Astrocyte of the spinal cord (primary cell): ENCODE measurements at regions not wholly inside any gene's neighbourhood (a gene's known extent, or its start where the extent isn't known, plus 50 kb on each side); places are given as distances from the start of the nearest gene placed in this dataset.
A peak's percentile ranks its signal among the peaks of the same experiment; 100 is the strongest.

Source experiments
- DNase-seq: peaks from one replicate; pipeline ENCODE4 v3.0.0; 2011; ENCODE audit warnings: low read depth, low spot score
- H3K4me3 ChIP-seq: 2 replicates; pipeline ENCODE4 v1.5.1; 2011; ENCODE audit warnings: low read depth, mild to moderate bottlenecking, low read length, moderate library complexity
- in situ Hi-C: cut with HindIII; loops from 2 replicates; pipeline ENCODE4 v1.10.0; 2017; ENCODE audit warnings: low sequenced_read_pairs
- TF ChIP-seq, protein P1 (sequence below): IDR thresholded peaks from 2 replicates; pipeline ENCODE4 v1.5.1; 2012; ENCODE audit warnings: low read depth, mild to moderate bottlenecking, low read length, inconsistent platforms

DNA sequence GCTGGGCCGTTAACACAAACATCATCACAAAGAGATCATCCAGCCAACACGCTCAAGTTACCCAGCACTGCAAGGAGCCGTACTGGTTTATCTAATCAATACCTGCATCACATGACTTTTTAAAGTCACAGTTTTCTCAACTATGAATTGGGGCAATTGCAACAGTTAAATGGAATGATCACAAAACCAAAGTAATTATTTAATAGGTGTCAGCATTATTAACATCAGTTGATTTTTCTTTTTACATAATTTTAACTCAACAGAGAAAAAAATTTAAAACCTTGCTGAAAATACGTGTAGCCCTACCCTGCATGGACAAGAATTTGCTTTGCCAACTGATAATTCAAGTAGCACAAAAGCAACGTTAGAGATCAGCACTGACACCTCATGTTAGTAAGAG lies 95.7 kb upstream of the SOX9 start:
- in situ Hi-C loops = no loop called here
- no peak for DNase-seq
- no peak overlapping the region for H3K4me3 ChIP-seq
- TF ChIP-seq, protein P1, sequence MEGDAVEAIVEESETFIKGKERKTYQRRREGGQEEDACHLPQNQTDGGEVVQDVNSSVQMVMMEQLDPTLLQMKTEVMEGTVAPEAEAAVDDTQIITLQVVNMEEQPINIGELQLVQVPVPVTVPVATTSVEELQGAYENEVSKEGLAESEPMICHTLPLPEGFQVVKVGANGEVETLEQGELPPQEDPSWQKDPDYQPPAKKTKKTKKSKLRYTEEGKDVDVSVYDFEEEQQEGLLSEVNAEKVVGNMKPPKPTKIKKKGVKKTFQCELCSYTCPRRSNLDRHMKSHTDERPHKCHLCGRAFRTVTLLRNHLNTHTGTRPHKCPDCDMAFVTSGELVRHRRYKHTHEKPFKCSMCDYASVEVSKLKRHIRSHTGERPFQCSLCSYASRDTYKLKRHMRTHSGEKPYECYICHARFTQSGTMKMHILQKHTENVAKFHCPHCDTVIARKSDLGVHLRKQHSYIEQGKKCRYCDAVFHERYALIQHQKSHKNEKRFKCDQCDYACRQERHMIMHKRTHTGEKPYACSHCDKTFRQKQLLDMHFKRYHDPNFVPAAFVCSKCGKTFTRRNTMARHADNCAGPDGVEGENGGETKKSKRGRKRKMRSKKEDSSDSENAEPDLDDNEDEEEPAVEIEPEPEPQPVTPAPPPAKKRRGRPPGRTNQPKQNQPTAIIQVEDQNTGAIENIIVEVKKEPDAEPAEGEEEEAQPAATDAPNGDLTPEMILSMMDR = no peak

DNA sequence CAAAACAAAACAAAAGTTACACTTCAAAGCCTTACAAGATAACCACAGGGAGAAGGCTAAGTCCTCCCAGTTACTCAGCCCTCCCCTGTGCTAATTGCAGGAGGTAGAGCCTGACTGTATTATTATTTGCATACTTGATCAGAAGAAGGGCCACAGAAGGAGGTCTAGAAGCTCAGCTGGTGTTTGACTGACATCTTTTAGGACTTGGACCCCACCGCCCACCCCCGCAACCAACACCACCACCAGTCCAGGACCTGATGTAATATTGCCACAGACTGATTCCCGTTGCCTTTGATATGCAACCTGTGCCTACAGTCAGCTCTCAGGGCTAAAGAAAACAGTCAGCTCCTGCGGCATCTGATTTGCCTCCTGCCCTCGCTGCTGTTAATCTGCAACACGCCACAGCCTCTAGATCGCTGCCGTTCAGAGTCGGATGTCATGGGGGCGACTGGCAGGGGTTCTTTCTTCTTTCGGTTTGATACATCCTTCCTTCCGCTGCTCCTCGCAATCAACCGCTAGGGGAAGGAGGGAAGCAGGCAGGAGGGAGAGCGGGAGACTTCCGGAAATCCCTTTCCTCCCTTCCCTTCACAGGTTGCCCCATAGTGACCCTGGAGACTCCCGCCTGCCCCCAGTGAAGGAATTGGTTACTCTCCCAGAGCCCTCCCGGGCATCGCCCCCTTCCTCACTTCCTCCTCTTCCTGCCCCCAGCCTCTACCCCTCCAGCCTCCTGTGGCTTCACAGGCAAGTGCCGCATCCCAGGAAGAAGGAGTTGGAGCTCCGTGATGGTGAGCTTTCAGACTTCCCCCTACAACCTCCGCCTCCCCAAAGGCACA lies 90.5 kb upstream of the SOX9 start:
- peak; percentile 67 for DNase-seq
- TF ChIP-seq, protein P1 = peak; percentile 64
- in situ Hi-C loops = no loop called here
- peak overlapping the region; percentile 50 for H3K4me3 ChIP-seq

DNA sequence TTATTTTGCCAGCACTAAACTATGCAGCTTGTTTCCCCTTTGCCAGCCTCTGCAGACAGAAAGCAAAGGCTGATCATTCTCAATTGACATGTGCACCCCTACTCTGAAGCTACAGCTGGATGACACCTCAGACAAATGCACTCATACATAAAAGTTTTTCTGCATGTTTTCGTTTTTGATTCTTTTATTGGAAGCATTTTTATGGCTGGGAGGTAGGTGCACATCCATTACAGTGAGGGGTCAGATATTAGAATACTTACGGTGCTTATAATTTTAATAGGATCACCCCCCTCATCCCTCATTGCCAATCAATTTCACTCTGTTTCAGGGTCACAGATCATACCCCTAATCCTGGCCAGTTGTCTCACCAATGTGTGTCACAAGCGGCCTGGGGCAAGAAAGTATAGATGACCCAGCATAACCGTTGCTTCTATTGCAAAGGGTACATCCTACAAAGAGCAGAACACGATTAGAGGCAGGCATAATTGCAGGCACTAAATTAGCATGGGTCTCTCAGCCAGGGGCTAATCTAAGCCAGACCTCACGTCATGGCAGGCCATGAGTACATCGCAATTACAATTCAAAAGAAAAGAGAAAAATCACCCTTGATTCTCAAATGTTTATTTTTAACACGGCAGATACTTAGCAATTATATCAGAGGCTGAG lies 89.5 kb upstream of the SOX9 start:
- no peak overlapping the region for H3K4me3 ChIP-seq
- no peak for DNase-seq
- in situ Hi-C loops = no loop called here
- TF ChIP-seq, protein P1 = no peak

DNA sequence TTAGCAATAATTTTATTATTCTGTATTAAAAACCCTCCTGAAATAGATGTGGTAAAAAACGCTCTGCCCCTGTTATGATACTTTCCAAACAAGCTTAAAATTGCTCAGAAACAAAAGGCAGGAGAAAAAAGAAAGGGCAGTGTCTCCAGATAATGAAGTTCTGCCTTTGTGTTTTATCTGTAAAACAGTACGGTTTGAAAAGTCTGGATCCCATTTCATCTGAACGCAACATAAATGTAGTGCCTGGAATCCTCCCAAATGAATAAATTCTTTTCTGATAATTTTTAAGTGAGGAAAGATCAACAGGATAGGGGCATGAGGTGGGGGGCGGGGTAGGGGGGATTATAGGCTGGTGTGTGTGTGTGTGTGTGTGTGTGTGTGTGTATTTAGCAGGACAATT lies 87.5 kb upstream of the SOX9 start:
- in situ Hi-C loops = no loop called here
- TF ChIP-seq, protein P1 = no peak
- DNase-seq = no peak
- no peak overlapping the region for H3K4me3 ChIP-seq

DNA sequence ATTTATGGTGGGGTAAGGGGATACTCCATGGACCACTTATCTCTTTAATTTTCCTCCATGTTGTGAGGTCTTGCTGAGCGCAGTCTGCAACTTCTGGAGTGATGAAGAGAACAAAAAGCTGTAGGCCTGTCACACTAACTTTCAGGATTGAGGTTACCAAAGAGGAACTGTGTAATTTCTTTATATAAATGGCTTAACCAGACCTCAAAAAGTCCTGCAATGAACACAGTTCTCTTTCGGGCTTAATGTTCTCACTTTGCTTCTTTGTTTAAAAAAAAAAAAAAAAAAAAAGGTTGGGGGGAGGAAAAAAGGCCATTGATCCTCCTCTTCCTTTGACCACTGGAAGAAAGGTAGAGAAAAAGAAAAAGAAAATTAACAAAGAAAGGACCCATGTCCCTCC lies 86.8 kb upstream of the SOX9 start:
- TF ChIP-seq, protein P1 = no peak
- no peak for DNase-seq
- in situ Hi-C loops = no loop called here
- no peak overlapping the region for H3K4me3 ChIP-seq

DNA sequence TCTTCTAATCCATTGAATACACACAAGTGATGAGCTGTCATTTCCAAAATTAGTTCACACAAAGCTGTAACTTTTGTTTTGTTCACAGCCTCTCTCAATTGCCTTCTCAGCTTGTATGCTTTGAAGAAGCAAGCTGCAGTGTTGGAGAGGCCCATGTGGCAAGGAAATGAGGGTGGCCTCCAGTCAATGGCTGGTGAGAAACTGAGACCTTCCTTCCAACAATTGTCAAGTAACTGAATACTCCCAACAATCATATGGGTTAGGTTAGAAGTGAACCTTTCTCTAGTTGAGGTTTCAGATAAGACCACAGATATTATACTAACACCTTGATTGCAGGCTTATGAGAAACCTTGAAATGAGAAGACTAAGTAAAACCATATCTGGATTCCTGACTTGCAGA lies 82.4 kb upstream of the SOX9 start:
- TF ChIP-seq, protein P1 = no peak
- in situ Hi-C loops = no loop called here
- no peak overlapping the region for H3K4me3 ChIP-seq
- no peak for DNase-seq
